AG10803 (cell line): ENCODE measurements at regions not wholly inside any gene's neighbourhood (a gene's known extent, or its start where the extent isn't known, plus 50 kb on each side); places are given as distances from the start of the nearest gene placed in this dataset.

ENCODE experiments used
- DNase-seq: peaks from one replicate; pipeline ENCODE4 v3.0.0; 2010; ENCODE audit warnings: low read depth
- H3K4me3 ChIP-seq: 2 replicates; pipeline ENCODE4 v1.5.1; 2011; ENCODE audit warnings: mild to moderate bottlenecking, low read length, control low read depth
- CTCF ChIP-seq: conservative IDR thresholded peaks from 2 replicates; pipeline ENCODE4 v1.5.1; 2011; ENCODE audit warnings: mild to moderate bottlenecking, low read length, control low read depth, inconsistent platforms

GRCh38 chr10:123257904-123258456 lies 103.8 kb downstream of the BUB3 start:
- no peak overlapping the region for H3K4me3 ChIP-seq
- no peak for TF ChIP-seq CTCF
- DNase-seq = no peak

- no peak for TF ChIP-seq CTCF
- H3K4me3 ChIP-seq = no peak overlapping the region
These were observed 104.9 kb downstream of the BUB3 start for GRCh38 chr10:123259081-123259480.

GRCh38 chr10:123259791-123260190 lies 105.6 kb downstream of the BUB3 start:
- no peak overlapping the region for H3K4me3 ChIP-seq
- no peak for TF ChIP-seq CTCF
- DNase-seq = no peak

More at GRCh38 chr10:123259081-123259480, 104.9 kb downstream of the BUB3 start:
- no peak for DNase-seq

- no peak for TF ChIP-seq CTCF
- H3K4me3 ChIP-seq = no peak overlapping the region
- no peak for DNase-seq
These were observed 108.3 kb downstream of the BUB3 start for GRCh38 chr10:123262456-123262855.

GRCh38 chr10:123266971-123267370 lies 112.8 kb downstream of the BUB3 start:
- DNase-seq = no peak
- no peak for TF ChIP-seq CTCF
- H3K4me3 ChIP-seq = no peak overlapping the region

- TF ChIP-seq CTCF = no peak
- no peak for DNase-seq
- H3K4me3 ChIP-seq = no peak overlapping the region
These were observed 114.9 kb downstream of the BUB3 start for GRCh38 chr10:123269017-123269552.

GRCh38 chr10:123269675-123270074 lies 115.5 kb downstream of the BUB3 start:
- H3K4me3 ChIP-seq = no peak overlapping the region
- no peak for TF ChIP-seq CTCF
- DNase-seq = no peak
